Prostate gland (tissue), 2 donors: ENCODE measurements at regions not wholly inside any gene's neighbourhood (a gene's known extent, or its start where the extent isn't known, plus 50 kb on each side); places are given as distances from the start of the nearest gene placed in this dataset.

ENCODE experiments used
- DNase-seq: peaks from one replicate; pipeline ENCODE4 v3.0.0-alpha.2; 2019; ENCODE audit warnings: low spot score
- H3K27ac ChIP-seq, 2 donors: fragments of 200-600 bp; sonication (generic); 2 replicates each; pipeline ENCODE4 v1.5.1; 2017 to 2019
- H3K27me3 ChIP-seq: fragments of 200-600 bp; sonication (generic); replicated peaks from 2 replicates; pipeline ENCODE4 v1.5.1; 2019; ENCODE audit not compliant: insufficient read depth
- H3K36me3 ChIP-seq, 2 donors: fragments of 200-600 bp; sonication (generic); 1 replicate in 1 of 2; 2 replicates in 1 of 2; pipeline versions ENCODE4 v1.5.1 to v1.8.1; 2017 to 2019
- H3K4me1 ChIP-seq: fragments of 200-600 bp; sonication (generic); replicated peaks from 2 replicates; pipeline ENCODE4 v1.5.1; 2019
- H3K4me3 ChIP-seq, 2 donors: fragments of 200-600 bp; sonication (generic); 2 replicates each; pipeline ENCODE4 v1.5.1; 2017 to 2019
- H3K9me3 ChIP-seq: fragments of 200-600 bp; sonication (generic); 2 replicates; pipeline ENCODE4 v1.5.1; 2017
- CTCF ChIP-seq, 4 experiments: fragments of 200-600 bp in 2 of 4; fragments of 450-650 bp in 2 of 4; sonication (generic) in 2 of 4; IDR thresholded peaks; 1 replicate in 3 of 4; 2 replicates in 1 of 4; pipeline ENCODE4 v1.5.1; 2016 to 2019; ENCODE audit warnings: antibody characterized with exemption in 4 of 4, mild to moderate bottlenecking in 2 of 4, moderate library complexity in 2 of 4
- POLR2A ChIP-seq: fragments of 450-650 bp; IDR thresholded peaks from one replicate; pipeline ENCODE4 v1.6.1; 2016; ENCODE audit warnings: antibody characterized with exemption, mild to moderate bottlenecking
- POLR2AphosphoS5 ChIP-seq: sonication (generic); formaldehyde crosslinking; IDR thresholded peaks from one replicate; pipeline ENCODE4 v1.6.1; 2017; ENCODE audit warnings: antibody characterized with exemption
- WGBS: methylation state at CpG from one replicate; pipeline ENCODE4 v1.1.5; 2018; 5-methylcytosine and 5-hydroxymethylcytosine counted together
- intact Hi-C: fragments of 100-400 bp; cut with DNase I; formaldehyde crosslinking; loops from one replicate; pipeline ENCODE4 v1.14.2; 2022

GRCh38 chr4:23986270-23986669 lies 96.4 kb upstream of the PPARGC1A start:
- intact Hi-C loops, result no loop called here
- Histone ChIP-seq H3K27me3 (no peaks in the 10 kb centered on the region), H3K4me3 (no peak overlapping the region), H3K4me1 (no peaks in the 10 kb centered on the region), H3K9me3 (no peaks in the 10 kb centered on the region), H3K36me3 (no peaks in the 10 kb centered on the region), H3K27ac (no peak overlapping the region)
- TF ChIP-seq CTCF (IDR thresholded peaks at IDR 0.05), result no peak
- no peak for TF ChIP-seq POLR2A
- no peak for TF ChIP-seq POLR2AphosphoS5
- 86% methylated on average over 5 of the region's 5 CpGs for WGBS
- DNase-seq, result no peak

- no peaks in the 10 kb centered on the region for H3K36me3 ChIP-seq
- WGBS, result 91% methylated on average over 1 of the region's 1 CpG
- no peak for DNase-seq
- no peak overlapping the region for H3K27ac ChIP-seq
- no peaks in the 10 kb centered on the region for H3K27me3 ChIP-seq
- intact Hi-C loops, result no loop called here
- TF ChIP-seq CTCF (IDR thresholded peaks at IDR 0.05) (no peak), POLR2AphosphoS5 (no peak), POLR2A (no peak)
- H3K4me1 ChIP-seq, result no peaks in the 10 kb centered on the region
- H3K9me3 ChIP-seq, result no peaks in the 10 kb centered on the region
- H3K4me3 ChIP-seq, result no peak overlapping the region
These were observed 91.5 kb upstream of the PPARGC1A start for GRCh38 chr4:23981328-23981727.

DNA sequence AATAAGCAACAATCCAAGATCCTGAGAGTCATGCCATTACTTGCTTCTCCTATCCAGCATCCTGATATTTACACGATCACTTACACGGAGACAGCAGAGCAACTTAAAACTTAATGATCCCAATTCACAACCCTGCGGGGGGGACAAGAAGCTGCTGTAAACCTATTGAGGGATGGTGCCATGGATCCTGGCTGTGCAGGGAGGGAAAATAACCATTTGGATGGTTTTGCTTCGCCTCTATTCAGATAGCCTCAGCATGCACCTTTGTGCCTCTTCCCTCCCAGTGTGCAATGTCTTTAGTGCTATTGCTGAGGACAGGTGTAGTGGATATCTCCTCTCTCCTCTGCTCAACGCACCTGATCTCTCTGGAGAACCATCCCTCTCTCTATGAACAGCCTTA lies 89.7 kb upstream of the PPARGC1A start:
- 65% methylated on average over 5 of the region's 5 CpGs for WGBS
- H3K9me3 ChIP-seq, result no peaks in the 10 kb centered on the region
- intact Hi-C loops, result no loop called here
- H3K4me1 ChIP-seq, result no peaks in the 10 kb centered on the region
- H3K36me3 ChIP-seq, result no peaks in the 10 kb centered on the region
- no peak overlapping the region for H3K4me3 ChIP-seq
- no peak overlapping the region for H3K27ac ChIP-seq
- H3K27me3 ChIP-seq, result no peaks in the 10 kb centered on the region
- TF ChIP-seq POLR2A (no peak), POLR2AphosphoS5 (no peak), CTCF (IDR thresholded peaks at IDR 0.05) (no peak)
- no peak for DNase-seq

GRCh38 chr4:23978002-23978401 lies 88.2 kb upstream of the PPARGC1A start:
- WGBS, result 29% methylated on average over 3 of the region's 3 CpGs
- no peaks in the 10 kb centered on the region for H3K9me3 ChIP-seq
- H3K27ac ChIP-seq, result no peak overlapping the region
- no peak for TF ChIP-seq CTCF (IDR thresholded peaks at IDR 0.05)
- no peak for TF ChIP-seq POLR2A
- TF ChIP-seq POLR2AphosphoS5, result no peak
- no peaks in the 10 kb centered on the region for H3K4me1 ChIP-seq
- no peaks in the 10 kb centered on the region for H3K27me3 ChIP-seq
- no peak overlapping the region for H3K4me3 ChIP-seq
- no peaks in the 10 kb centered on the region for H3K36me3 ChIP-seq
- intact Hi-C loops, result no loop called here
- no peak for DNase-seq

- Histone ChIP-seq H3K36me3 (no peaks in the 10 kb centered on the region), H3K4me1 (no peaks in the 10 kb centered on the region), H3K27ac (no peak overlapping the region), H3K9me3 (no peaks in the 10 kb centered on the region), H3K27me3 (no peaks in the 10 kb centered on the region), H3K4me3 (no peak overlapping the region)
- DNase-seq, result no peak
- WGBS, result 80% methylated on average over 2 of the region's 2 CpGs
- TF ChIP-seq POLR2AphosphoS5, result no peak
- TF ChIP-seq POLR2A, result no peak
- no peak for TF ChIP-seq CTCF (IDR thresholded peaks at IDR 0.05)
- intact Hi-C loops, result no loop called here
These were observed 86.6 kb upstream of the PPARGC1A start for GRCh38 chr4:23976423-23976822.
